GM12891 (cell line): ENCODE measurements at regions not wholly inside any gene's neighbourhood (a gene's known extent, or its start where the extent isn't known, plus 50 kb on each side); places are given as distances from the start of the nearest gene placed in this dataset.

Source experiments
- POLR2AphosphoS5 ChIP-seq: IDR thresholded peaks from 2 replicates; pipeline ENCODE4 v1.6.1; 2011; ENCODE audit warnings: low read depth, low read length, control low read depth
- TAF1 ChIP-seq: IDR thresholded peaks from 2 replicates; pipeline ENCODE4 v1.6.1; 2011; ENCODE audit warnings: low read depth, low read length, control low read depth

GRCh38 chrX:36528661-36529060, 479.5 kb upstream of the FAM47C start:
- no peak for TF ChIP-seq POLR2AphosphoS5
- no peak for TF ChIP-seq TAF1
